ENCODE measurements at regions not wholly inside any gene's neighbourhood (a gene's known extent, or its start where the extent isn't known, plus 50 kb on each side); places are given as distances from the start of the nearest gene placed in this dataset.

DNA sequence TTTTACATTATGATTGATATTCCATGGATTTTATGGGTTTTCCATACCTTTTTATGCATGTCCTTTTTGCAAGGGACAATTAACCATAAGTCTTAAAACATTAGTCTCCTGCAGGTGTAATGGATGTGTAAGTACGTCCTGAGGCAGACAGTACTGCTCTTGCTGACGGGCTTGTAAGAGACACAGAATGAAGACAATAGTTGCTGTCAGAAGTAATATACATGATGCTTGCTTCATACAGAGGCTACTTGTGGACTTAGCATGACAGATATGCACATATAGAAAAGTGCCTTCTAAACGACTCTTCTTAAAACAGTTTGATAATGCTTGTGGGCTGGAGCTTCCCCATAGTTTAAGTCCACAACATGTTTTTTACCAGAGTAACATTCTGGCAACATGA lies 182.7 kb downstream of the SPATA31D1 start:
- no peak for DNase-seq
- intact Hi-C loops (cut with DNase I) = no loop called here
- Histone ChIP-seq H3K4me3 (no peak overlapping the region), H3K9me3 (peaks cover 0 to 8% (median 0%) of the 10 kb centered on the region in 11 donors), H3K27me3 (no peaks in the 10 kb centered on the region), H3K36me3 (no peaks in the 10 kb centered on the region), H3K4me1 (peaks cover 0 to 5% (median 0%) of the 10 kb centered on the region in 9 donors), H3K27ac (no peak overlapping the region)
- no peak for ATAC-seq
- TF ChIP-seq, protein P1, sequence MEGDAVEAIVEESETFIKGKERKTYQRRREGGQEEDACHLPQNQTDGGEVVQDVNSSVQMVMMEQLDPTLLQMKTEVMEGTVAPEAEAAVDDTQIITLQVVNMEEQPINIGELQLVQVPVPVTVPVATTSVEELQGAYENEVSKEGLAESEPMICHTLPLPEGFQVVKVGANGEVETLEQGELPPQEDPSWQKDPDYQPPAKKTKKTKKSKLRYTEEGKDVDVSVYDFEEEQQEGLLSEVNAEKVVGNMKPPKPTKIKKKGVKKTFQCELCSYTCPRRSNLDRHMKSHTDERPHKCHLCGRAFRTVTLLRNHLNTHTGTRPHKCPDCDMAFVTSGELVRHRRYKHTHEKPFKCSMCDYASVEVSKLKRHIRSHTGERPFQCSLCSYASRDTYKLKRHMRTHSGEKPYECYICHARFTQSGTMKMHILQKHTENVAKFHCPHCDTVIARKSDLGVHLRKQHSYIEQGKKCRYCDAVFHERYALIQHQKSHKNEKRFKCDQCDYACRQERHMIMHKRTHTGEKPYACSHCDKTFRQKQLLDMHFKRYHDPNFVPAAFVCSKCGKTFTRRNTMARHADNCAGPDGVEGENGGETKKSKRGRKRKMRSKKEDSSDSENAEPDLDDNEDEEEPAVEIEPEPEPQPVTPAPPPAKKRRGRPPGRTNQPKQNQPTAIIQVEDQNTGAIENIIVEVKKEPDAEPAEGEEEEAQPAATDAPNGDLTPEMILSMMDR (IDR thresholded peaks at IDR 0.05) = no peak
- WGBS, 2 donors = 72 to 85% methylated on average over 3 of the region's 3 CpGs

DNA sequence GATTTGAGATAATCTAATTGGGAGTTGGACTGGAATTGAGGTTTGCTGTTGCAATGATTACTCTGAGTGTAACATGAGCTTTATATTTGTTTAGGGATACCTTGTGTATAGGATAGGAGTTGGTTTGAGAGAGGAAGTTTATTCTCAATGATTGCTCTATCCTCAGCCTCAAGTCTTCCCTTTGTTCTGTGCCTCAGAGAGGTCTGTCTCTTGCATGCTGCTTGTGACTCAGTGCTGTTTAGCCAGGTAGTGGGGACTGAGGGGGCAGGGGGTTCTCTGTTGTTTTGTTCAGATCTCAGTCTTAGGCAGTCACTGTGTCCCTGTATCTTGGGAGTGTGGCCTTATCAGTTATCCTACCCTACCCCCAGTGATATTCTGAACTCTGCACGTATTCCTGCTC lies 192.1 kb downstream of the SPATA31D1 start:
- DNase-seq (no peak), ATAC-seq (no peak)
- intact Hi-C loops (cut with DNase I) = no loop called here
- peaks cover 0 to 6% (median 0%) of the 10 kb centered on the region in 7 donors for H3K27me3 ChIP-seq
- H3K4me1 ChIP-seq = no peaks in the 10 kb centered on the region
- WGBS, 2 donors = 43 to 74% methylated on average over 1 of the region's 1 CpG
- peaks cover 0 to 21% (median 0%) of the 10 kb centered on the region in 11 donors for H3K9me3 ChIP-seq
- no peaks in the 10 kb centered on the region for H3K36me3 ChIP-seq
- H3K4me3 ChIP-seq = no peak overlapping the region
- H3K27ac ChIP-seq = no peak overlapping the region
- TF ChIP-seq, protein P1 (IDR thresholded peaks at IDR 0.05) = no peak

DNA sequence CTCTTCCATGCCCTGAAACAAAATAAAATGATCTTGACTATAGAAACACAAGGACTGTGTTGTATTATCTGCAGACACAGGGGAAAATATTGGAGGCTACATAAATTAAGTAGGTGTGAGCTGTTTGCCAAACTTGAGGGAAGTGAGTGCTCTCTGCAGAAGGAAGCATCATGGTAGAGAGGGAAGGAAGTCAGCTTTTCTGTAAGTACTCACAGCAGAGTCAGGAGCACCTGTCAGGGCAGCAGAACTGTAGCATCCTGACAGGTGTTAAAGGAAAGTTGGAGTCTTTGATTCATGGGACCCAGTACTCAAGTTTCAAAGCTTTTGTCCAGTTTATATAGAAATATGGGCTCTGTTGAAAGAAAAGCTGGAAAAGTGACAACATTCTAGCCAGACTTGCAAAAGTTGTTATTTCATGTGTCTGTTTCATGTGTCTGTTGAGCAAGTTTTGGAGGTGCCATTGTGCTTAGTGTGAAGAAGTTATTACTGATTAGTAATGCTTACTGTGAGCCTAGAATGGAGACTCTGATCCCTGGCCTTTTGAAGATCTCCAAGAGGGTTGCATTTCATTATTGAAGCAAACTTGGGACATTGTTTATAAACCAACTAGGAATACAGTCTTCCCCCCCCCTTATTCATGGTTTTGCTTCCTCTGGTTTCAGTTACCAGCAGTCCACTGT lies 194.7 kb downstream of the SPATA31D1 start:
- H3K36me3 ChIP-seq = no peaks in the 10 kb centered on the region
- H3K9me3 ChIP-seq = no peaks in the 10 kb centered on the region
- intact Hi-C loops (cut with DNase I) = no loop called here
- TF ChIP-seq, protein P1 (IDR thresholded peaks at IDR 0.05) = no peak
- H3K4me3 ChIP-seq = no peak overlapping the region
- peaks cover 0 to 6% (median 0%) of the 10 kb centered on the region in 7 donors for H3K27me3 ChIP-seq
- H3K4me1 ChIP-seq = no peaks in the 10 kb centered on the region
- DNase-seq (no peak), ATAC-seq (no peak)
- no peak overlapping the region for H3K27ac ChIP-seq

DNA sequence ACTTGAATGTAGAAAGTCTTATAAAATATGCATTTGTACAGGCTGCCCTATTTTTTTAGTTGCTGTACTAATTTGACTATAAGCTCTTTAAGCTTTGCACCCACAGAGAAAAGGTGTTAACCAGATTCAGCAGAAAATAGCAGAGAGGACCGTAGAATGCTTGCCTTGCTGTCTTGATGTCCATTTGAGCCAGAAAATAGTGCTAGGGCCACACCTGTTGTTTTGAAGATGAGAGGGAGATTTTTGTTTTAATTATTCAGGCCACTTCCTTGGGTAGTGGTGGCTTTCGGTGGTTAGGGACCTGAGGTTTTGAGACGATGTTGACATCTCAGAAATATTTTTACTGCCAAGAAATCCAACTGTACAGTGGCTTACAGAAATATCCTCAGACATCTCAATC lies 196.0 kb downstream of the SPATA31D1 start:
- H3K4me1 ChIP-seq = no peaks in the 10 kb centered on the region
- no peak overlapping the region for H3K4me3 ChIP-seq
- ATAC-seq = no peak
- H3K27ac ChIP-seq = no peak overlapping the region
- peaks cover 0 to 6% (median 0%) of the 10 kb centered on the region in 7 donors for H3K27me3 ChIP-seq
- TF ChIP-seq, protein P1 (IDR thresholded peaks at IDR 0.05) = no peak
- intact Hi-C loops (cut with DNase I) = no loop called here
- no peaks in the 10 kb centered on the region for H3K36me3 ChIP-seq
- H3K9me3 ChIP-seq = no peaks in the 10 kb centered on the region
- DNase-seq = no peak
- WGBS, 2 donors = 81 to 82% methylated on average over 3 of the region's 3 CpGs

Measured in heart right ventricle (tissue), 16 donors.